Smooth muscle cell (in vitro differentiated cells): ENCODE measurements at regions not wholly inside any gene's neighbourhood (a gene's known extent, or its start where the extent isn't known, plus 50 kb on each side); places are given as distances from the start of the nearest gene placed in this dataset.

ENCODE experiments used
- DNase-seq: peaks from one replicate; lab custom pipeline; 2025; ENCODE audit not compliant: unreplicated experiment; lab: John Stamatoyannopoulos, UW
- H2AFZ ChIP-seq: fragments of 200-600 bp; sonication (generic); 2 replicates; pipeline ENCODE4 v1.6.0; 2016; ENCODE audit warnings: antibody characterized with exemption, low read depth, mild to moderate bottlenecking
- H3F3A ChIP-seq: fragments of 200-600 bp; sonication (generic); 2 replicates; pipeline ENCODE4 v1.6.0; 2017; ENCODE audit warnings: antibody characterized with exemption, low read depth
- H3K27ac ChIP-seq: fragments of 200-600 bp; sonication (generic); 2 replicates; pipeline ENCODE4 v1.5.1; 2016; ENCODE audit warnings: low read depth, mild to moderate bottlenecking
- H3K27me3 ChIP-seq: fragments of 200-600 bp; sonication (generic); 2 replicates; pipeline ENCODE4 v1.6.1; 2016; ENCODE audit warnings: low read depth, mild to moderate bottlenecking
- H3K36me3 ChIP-seq: fragments of 200-600 bp; sonication (generic); 2 replicates; pipeline ENCODE4 v1.5.1; 2016; ENCODE audit warnings: low read depth
- H3K4me1 ChIP-seq: fragments of 200-600 bp; sonication (generic); 2 replicates; pipeline ENCODE4 v1.5.1; 2016; ENCODE audit warnings: low read depth
- H3K4me2 ChIP-seq: fragments of 200-600 bp; sonication (generic); 2 replicates; pipeline ENCODE4 v1.6.0; 2016; ENCODE audit warnings: mild to moderate bottlenecking
- H3K4me3 ChIP-seq: fragments of 200-600 bp; sonication (generic); 2 replicates; pipeline ENCODE4 v1.5.1; 2016; ENCODE audit warnings: mild to moderate bottlenecking
- H3K79me2 ChIP-seq: fragments of 200-600 bp; sonication (generic); 2 replicates; pipeline ENCODE4 v1.6.0; 2016; ENCODE audit warnings: low read depth, mild to moderate bottlenecking
- H3K9ac ChIP-seq: fragments of 200-600 bp; sonication (generic); 2 replicates; pipeline ENCODE4 v1.6.0; 2016; ENCODE audit warnings: low read depth
- H3K9me3 ChIP-seq: fragments of 200-600 bp; sonication (generic); replicated peaks from 2 replicates; pipeline ENCODE4 v1.5.1; 2016; ENCODE audit warnings: low read depth
- H4K20me1 ChIP-seq: fragments of 200-600 bp; sonication (generic); 2 replicates; pipeline ENCODE4 v1.6.0; 2016; ENCODE audit warnings: low read depth
- CTCF ChIP-seq: fragments of 200-600 bp; sonication (generic); IDR thresholded peaks from 2 replicates; pipeline ENCODE4 v1.5.1; 2017; ENCODE audit warnings: borderline replicate concordance, mild to moderate bottlenecking, antibody characterized with exemption; ENCODE audit not compliant: insufficient read depth, poor library complexity, severe bottlenecking
- WGBS: methylation state at CpG from one replicate; pipeline ENCODE4 v1.1.7; 2016; ENCODE audit warnings: low lambda C conversion rate; 5-methylcytosine and 5-hydroxymethylcytosine counted together

GRCh38 chr3:107966276-107966675, 124.6 kb downstream of the CD47 start:
- WGBS, result 89% methylated on average over 5 of the region's 5 CpGs
- Histone ChIP-seq H3K9me3 (no peaks in the 10 kb centered on the region), H3F3A (no peaks in the 10 kb centered on the region), H3K36me3 (no peaks in the 10 kb centered on the region), H3K4me2 (no peak overlapping the region), H3K4me1 (peaks cover 10% of the 10 kb centered on the region), H3K4me3 (no peak overlapping the region), H3K27ac (no peak overlapping the region), H2AFZ (no peak overlapping the region), H3K9ac (no peak overlapping the region), H4K20me1 (no peaks in the 10 kb centered on the region), H3K27me3 (no peaks in the 10 kb centered on the region), H3K79me2 (no peaks in the 10 kb centered on the region)
- no peak for DNase-seq
- TF ChIP-seq CTCF, result no peak

GRCh38 chr3:107965136-107965655, 125.6 kb downstream of the CD47 start:
- Histone ChIP-seq H3F3A (no peaks in the 10 kb centered on the region), H3K4me2 (no peak overlapping the region), H4K20me1 (no peaks in the 10 kb centered on the region), H3K27me3 (no peaks in the 10 kb centered on the region), H3K9ac (no peak overlapping the region), H3K36me3 (no peaks in the 10 kb centered on the region), H3K27ac (no peak overlapping the region), H3K4me1 (peaks cover 10% of the 10 kb centered on the region), H3K4me3 (no peak overlapping the region), H3K9me3 (no peaks in the 10 kb centered on the region), H2AFZ (no peak overlapping the region), H3K79me2 (no peaks in the 10 kb centered on the region)
- no peak for TF ChIP-seq CTCF
- DNase-seq, result no peak
- 66% methylated on average over 5 of the region's 5 CpGs for WGBS

GRCh38 chr3:107963581-107963980, 127.2 kb downstream of the CD47 start:
- no peak for TF ChIP-seq CTCF
- no peak overlapping the region for H3K27ac ChIP-seq
- H3K9me3 ChIP-seq, result no peaks in the 10 kb centered on the region
- no peaks in the 10 kb centered on the region for H3K79me2 ChIP-seq
- H3K4me2 ChIP-seq, result no peak overlapping the region
- no peak overlapping the region for H3K4me3 ChIP-seq
- WGBS, result 91% methylated on average over 1 of the region's 1 CpG
- H3K36me3 ChIP-seq, result no peaks in the 10 kb centered on the region
- no peak overlapping the region for H2AFZ ChIP-seq
- peaks cover 10% of the 10 kb centered on the region for H3K4me1 ChIP-seq
- DNase-seq, result no peak
- no peaks in the 10 kb centered on the region for H4K20me1 ChIP-seq
- no peaks in the 10 kb centered on the region for H3K27me3 ChIP-seq
- no peaks in the 10 kb centered on the region for H3F3A ChIP-seq
- H3K9ac ChIP-seq, result no peak overlapping the region

- Histone ChIP-seq H2AFZ (no peak overlapping the region), H3K36me3 (no peaks in the 10 kb centered on the region), H3K27me3 (no peaks in the 10 kb centered on the region), H3K9me3 (no peaks in the 10 kb centered on the region), H4K20me1 (no peaks in the 10 kb centered on the region), H3K4me2 (no peak overlapping the region), H3K4me1 (peaks cover 10% of the 10 kb centered on the region), H3K9ac (no peak overlapping the region), H3K27ac (no peak overlapping the region), H3F3A (no peaks in the 10 kb centered on the region), H3K4me3 (no peak overlapping the region), H3K79me2 (no peaks in the 10 kb centered on the region)
- DNase-seq, result no peak
- TF ChIP-seq CTCF, result no peak
- whole genome bisulfite sequencing, result 52% methylated on average over 3 of the region's 3 CpGs
Measured at GRCh38 chr3:107962946-107963345, 127.9 kb downstream of the CD47 start.
